ENCODE measurements at regions not wholly inside any gene's neighbourhood (a gene's known extent, or its start where the extent isn't known, plus 50 kb on each side); places are given as distances from the start of the nearest gene placed in this dataset.

DNA sequence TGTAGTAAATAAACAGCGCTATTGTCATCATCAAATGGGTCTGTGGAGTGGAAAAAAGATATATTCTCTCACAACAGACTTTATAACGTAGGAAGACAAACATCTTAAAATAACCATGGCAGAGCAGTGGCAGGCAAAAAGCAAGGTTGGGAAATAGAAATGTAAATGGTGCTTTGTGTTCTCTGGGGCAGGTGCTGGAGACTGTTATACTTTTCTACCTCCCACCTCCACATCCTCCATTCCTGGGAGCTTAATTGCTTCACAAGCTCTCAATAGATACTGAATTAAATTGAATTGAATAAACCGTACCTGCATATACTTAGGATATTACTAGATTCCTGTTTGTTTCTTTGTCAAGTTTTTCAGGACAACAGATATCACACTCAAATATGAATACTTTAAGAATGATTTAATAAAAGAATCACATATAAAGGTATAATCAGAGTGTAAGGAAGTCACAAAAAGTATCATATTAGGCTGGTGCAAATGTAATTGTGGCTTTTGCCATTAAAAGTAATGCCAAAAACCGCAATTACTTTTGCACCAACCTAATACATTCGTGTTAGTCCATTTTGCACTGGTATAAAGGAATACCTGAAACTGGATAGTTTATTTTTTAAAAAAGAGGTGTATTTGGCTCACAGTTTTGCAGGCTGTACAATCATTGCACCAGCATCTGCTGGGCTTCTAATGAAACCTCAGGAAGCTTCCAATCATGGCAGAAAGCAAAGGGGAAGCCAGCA is 367.3 kb downstream of the GRIA2 start:
- TF ChIP-seq, protein P1, sequence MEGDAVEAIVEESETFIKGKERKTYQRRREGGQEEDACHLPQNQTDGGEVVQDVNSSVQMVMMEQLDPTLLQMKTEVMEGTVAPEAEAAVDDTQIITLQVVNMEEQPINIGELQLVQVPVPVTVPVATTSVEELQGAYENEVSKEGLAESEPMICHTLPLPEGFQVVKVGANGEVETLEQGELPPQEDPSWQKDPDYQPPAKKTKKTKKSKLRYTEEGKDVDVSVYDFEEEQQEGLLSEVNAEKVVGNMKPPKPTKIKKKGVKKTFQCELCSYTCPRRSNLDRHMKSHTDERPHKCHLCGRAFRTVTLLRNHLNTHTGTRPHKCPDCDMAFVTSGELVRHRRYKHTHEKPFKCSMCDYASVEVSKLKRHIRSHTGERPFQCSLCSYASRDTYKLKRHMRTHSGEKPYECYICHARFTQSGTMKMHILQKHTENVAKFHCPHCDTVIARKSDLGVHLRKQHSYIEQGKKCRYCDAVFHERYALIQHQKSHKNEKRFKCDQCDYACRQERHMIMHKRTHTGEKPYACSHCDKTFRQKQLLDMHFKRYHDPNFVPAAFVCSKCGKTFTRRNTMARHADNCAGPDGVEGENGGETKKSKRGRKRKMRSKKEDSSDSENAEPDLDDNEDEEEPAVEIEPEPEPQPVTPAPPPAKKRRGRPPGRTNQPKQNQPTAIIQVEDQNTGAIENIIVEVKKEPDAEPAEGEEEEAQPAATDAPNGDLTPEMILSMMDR (IDR thresholded peaks at IDR 0.05): no peak
- TF ChIP-seq POLR2AphosphoS5 (IDR thresholded peaks at IDR 0.05) (no peak), POLR2A (IDR thresholded peaks at IDR 0.05) (no peak)
